Body of pancreas (tissue), 4 donors: ENCODE measurements at regions not wholly inside any gene's neighbourhood (a gene's known extent, or its start where the extent isn't known, plus 50 kb on each side); places are given as distances from the start of the nearest gene placed in this dataset.
A peak's percentile ranks its signal among the peaks of the same experiment; 100 is the strongest.

Experiments
- ATAC-seq: fragments of 150-250 bp; one replicate; pipeline ENCODE4 v1.9.1; 2016
- DNase-seq, 4 donors: peaks; one replicate each; pipeline ENCODE4 v3.0.0-alpha.2; 2019
- H3K27ac ChIP-seq, 4 donors: fragments of 200-600 bp; sonication (generic); 1 replicate in 3 of 4; 2 replicates in 1 of 4; pipeline versions ENCODE4 v1.5.1 to v1.6.1; 2016 to 2019; ENCODE audit warnings: mild to moderate bottlenecking in 1 of 4, mixed read lengths in 1 of 4, moderate library complexity in 1 of 4
- H3K27me3 ChIP-seq, 2 donors: fragments of 200-600 bp; sonication (generic); one replicate each; pipeline ENCODE4 v1.6.0; 2016; ENCODE audit warnings: mild to moderate bottlenecking in 1 of 2
- H3K36me3 ChIP-seq, 2 donors: fragments of 200-600 bp; sonication (generic); replicated peaks in 1 of 2; 2 replicates each; pipeline ENCODE4 v1.5.1; 2016; ENCODE audit warnings: low read depth in 2 of 2; ENCODE audit not compliant: insufficient read depth in 1 of 2
- H3K4me1 ChIP-seq: fragments of 200-600 bp; sonication (generic); one replicate; pipeline ENCODE4 v1.6.0; 2016
- H3K4me3 ChIP-seq, 2 donors: fragments of 200-600 bp; sonication (generic); 1 replicate in 1 of 2; 2 replicates in 1 of 2; pipeline ENCODE4 v1.5.1; 2016 to 2019
- H3K9me3 ChIP-seq, 3 donors: fragments of 200-600 bp; sonication (generic); 1 replicate in 2 of 3; 2 replicates in 1 of 3; pipeline ENCODE4 v1.5.1; 2016
- POLR2A ChIP-seq, 3 donors: fragments of 450-650 bp; IDR thresholded peaks; one replicate each; pipeline ENCODE4 v1.6.1; 2016; ENCODE audit warnings: antibody characterized with exemption in 3 of 3, mild to moderate bottlenecking in 2 of 3
- WGBS, 2 donors: methylation state at CpG; one replicate each; pipeline ENCODE4 v1.1.5; 2017; 5-methylcytosine and 5-hydroxymethylcytosine counted together
- intact Hi-C: fragments of 100-400 bp; cut with DNase I; formaldehyde crosslinking; loops from one replicate; pipeline ENCODE4 v1.15.1; 2023
- TF ChIP-seq, protein P1 (sequence below), 7 experiments: fragments of 450-650 bp in 4 of 7; fragments of 200-600 bp in 3 of 7; sonication (generic) in 3 of 7; IDR thresholded peaks; one replicate each; pipeline ENCODE4 v1.5.1; 2016 to 2019; ENCODE audit warnings: antibody characterized with exemption in 7 of 7

DNA sequence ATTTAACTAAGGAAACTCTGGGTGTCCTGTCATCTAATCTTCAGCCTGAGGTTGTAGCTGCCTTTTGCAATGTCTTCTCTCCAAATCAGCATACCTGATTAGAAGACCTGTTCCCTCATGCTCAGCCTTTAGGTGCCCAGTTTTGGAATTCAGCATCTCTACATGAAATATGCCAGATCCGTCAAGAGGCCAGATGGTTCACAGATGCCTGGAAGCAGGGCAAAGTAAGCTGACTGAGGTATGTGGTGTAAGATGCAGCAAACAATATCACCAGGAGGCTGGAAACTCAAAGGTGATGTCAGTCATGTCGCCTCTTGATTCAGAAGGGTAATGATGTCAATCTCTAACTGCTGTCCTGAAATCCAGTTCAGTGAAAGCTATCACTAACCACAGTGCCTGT, 324.4 kb downstream of the PRELID2 start:
- Histone ChIP-seq H3K4me3 (no peak overlapping the region), H3K27me3 (no peaks in the 10 kb centered on the region), H3K27ac (peak overlapping the region in 3 of 4 donors; percentile 49 to 81 (median 64)), H3K9me3 (no peaks in the 10 kb centered on the region), H3K4me1 (peaks cover 25% of the 10 kb centered on the region), H3K36me3 (no peaks in the 10 kb centered on the region)
- no peak for DNase-seq
- TF ChIP-seq, protein P1, sequence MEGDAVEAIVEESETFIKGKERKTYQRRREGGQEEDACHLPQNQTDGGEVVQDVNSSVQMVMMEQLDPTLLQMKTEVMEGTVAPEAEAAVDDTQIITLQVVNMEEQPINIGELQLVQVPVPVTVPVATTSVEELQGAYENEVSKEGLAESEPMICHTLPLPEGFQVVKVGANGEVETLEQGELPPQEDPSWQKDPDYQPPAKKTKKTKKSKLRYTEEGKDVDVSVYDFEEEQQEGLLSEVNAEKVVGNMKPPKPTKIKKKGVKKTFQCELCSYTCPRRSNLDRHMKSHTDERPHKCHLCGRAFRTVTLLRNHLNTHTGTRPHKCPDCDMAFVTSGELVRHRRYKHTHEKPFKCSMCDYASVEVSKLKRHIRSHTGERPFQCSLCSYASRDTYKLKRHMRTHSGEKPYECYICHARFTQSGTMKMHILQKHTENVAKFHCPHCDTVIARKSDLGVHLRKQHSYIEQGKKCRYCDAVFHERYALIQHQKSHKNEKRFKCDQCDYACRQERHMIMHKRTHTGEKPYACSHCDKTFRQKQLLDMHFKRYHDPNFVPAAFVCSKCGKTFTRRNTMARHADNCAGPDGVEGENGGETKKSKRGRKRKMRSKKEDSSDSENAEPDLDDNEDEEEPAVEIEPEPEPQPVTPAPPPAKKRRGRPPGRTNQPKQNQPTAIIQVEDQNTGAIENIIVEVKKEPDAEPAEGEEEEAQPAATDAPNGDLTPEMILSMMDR (IDR thresholded peaks at IDR 0.05): no peak
- TF ChIP-seq POLR2A (IDR thresholded peaks at IDR 0.05): no peak
- 84 to 89% methylated on average over 2 of the region's 2 CpGs for WGBS, 2 donors
- intact Hi-C loops: no loop called here
- ATAC-seq: no peak

DNA sequence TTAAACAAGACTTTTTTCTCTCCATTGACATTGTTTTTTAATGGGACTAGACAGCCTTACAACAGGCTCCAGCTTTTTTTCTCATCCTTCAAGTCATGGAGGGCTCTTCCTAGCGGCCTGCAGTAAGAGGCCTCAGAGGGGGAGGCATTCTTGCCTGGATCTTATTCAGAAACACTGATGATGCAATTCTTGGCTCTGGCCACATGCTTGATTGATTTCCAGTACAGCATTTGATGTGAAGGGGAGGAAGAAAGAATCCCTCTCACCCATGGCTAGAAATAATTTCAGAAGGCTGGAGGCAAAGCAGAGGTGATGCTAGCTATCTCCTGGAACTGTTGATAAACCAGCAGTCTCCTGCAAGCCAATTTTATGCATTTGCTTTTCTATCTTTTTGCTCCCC, 324.8 kb downstream of the PRELID2 start:
- Histone ChIP-seq H3K36me3 (no peaks in the 10 kb centered on the region), H3K27me3 (no peaks in the 10 kb centered on the region), H3K4me3 (no peak overlapping the region), H3K4me1 (peaks cover 25% of the 10 kb centered on the region), H3K9me3 (no peaks in the 10 kb centered on the region), H3K27ac (peak overlapping the region in 3 of 4 donors; percentile 49 to 81 (median 64))
- intact Hi-C loops: no loop called here
- DNase-seq (peak; percentile 22 to 38 (median 34)), ATAC-seq (peak; percentile 73)
- no peak for TF ChIP-seq POLR2A (IDR thresholded peaks at IDR 0.05)
- TF ChIP-seq, protein P1 (IDR thresholded peaks at IDR 0.05): no peak
- WGBS, 2 donors: 56 to 70% methylated on average over 1 of the region's 1 CpG

DNA sequence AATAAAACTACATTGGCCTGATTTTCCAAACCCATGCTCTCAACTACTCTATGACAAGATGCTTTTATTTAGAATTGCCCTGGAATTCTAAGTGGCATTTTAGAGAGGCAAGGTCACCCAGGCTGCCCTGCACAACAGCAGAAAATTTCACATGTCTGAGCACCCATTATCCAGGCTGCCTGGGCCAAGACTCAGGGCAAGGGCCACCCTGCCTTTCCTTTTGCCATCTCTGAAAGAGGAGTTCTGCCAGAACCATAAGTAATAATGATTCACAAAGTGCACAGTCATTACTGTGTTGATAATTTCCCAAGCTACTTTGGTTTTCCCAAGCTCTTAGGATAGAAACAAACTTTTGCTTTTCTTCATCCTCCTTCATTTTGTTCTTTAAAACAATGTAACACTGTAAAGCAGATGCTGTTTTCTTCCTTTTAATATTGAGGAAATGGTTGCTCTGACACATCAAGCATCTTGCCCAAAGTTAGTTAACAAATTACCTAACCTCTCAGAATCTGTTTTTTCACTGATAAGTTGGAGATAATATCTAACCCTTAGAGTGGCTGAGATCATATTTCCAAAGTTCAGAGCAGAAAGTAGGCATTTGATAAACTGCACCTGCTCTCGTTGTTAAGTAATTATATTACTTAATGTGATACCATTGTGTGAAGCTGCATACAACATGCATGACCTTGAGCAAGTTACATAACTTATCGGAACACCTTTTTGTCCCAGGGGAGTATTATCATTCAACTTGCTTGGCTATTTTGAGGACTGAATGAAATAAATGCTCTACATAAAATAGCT, 325.6 kb downstream of the PRELID2 start:
- Histone ChIP-seq H3K27me3 (no peaks in the 10 kb centered on the region), H3K36me3 (no peaks in the 10 kb centered on the region), H3K27ac (peak overlapping the region in 3 of 4 donors; percentile 49 to 81 (median 64)), H3K4me3 (no peak overlapping the region), H3K9me3 (no peaks in the 10 kb centered on the region), H3K4me1 (peaks cover 25% of the 10 kb centered on the region)
- TF ChIP-seq POLR2A (IDR thresholded peaks at IDR 0.05): no peak
- TF ChIP-seq, protein P1 (IDR thresholded peaks at IDR 0.05): no peak
- intact Hi-C loops: no loop called here
- DNase-seq (peak in 1 of 4 donors; percentile 26), ATAC-seq (peak; percentile 90)
- 25 to 26% methylated on average over 2 of the region's 2 CpGs for WGBS, 2 donors

DNA sequence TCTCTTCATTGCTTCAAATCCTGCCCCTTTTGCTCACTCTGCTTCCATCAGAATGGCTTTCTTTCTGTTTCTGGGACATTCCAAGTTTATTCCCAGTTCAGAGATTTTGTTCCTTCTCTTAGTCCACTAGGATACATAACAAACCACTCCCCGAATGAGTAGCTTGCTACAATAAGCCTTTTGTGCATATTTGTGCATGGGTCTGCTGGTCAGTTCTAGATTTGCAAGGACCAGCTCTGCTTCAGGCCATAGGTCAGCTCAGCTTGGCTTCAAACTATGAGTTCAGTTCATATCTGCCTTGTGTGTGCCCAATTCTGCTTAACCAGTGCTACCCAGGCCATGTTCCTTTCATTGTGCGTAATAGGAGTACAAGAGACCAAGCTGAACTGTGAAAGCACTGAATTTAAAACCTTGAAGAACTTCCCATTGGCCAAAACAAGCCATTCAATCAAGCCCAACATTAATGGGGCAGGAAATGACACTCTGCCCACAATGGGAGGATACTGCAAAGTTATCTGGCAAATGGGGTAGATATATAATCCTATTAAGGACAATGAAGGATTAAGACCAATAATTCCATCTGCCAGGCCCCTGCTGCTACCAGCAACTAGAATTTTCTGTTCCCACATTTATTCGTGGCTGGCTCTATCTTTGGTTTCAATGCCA, 328.8 kb downstream of the PRELID2 start:
- ATAC-seq (no peak), DNase-seq (no peak)
- peaks cover 25% of the 10 kb centered on the region for H3K4me1 ChIP-seq
- no peaks in the 10 kb centered on the region for H3K9me3 ChIP-seq
- no peak for TF ChIP-seq POLR2A (IDR thresholded peaks at IDR 0.05)
- TF ChIP-seq, protein P1 (IDR thresholded peaks at IDR 0.05): no peak
- 84 to 92% methylated on average over 3 of the region's 3 CpGs for WGBS, 2 donors
- H3K4me3 ChIP-seq: no peak overlapping the region
- intact Hi-C loops: no loop called here
- H3K36me3 ChIP-seq: no peaks in the 10 kb centered on the region
- H3K27me3 ChIP-seq: no peaks in the 10 kb centered on the region
- H3K27ac ChIP-seq: no peak overlapping the region
